Putamen (tissue), 1 donor: ENCODE measurements at regions not wholly inside any gene's neighbourhood (a gene's known extent, or its start where the extent isn't known, plus 50 kb on each side); places are given as distances from the start of the nearest gene placed in this dataset.
"Not testable (repeated sequence)": the region's sequence is repeated elsewhere in the genome, so short reads cannot be mapped to it uniquely, and the experiment has no call there.

Experiments
- DNase-seq: peaks from one replicate; pipeline ENCODE4 v3.0.0-alpha.2; 2016; ENCODE audit warnings: low spot score

- no peak for DNase-seq
Observed at GRCh38 chr16:72657164-72657563, 390.8 kb downstream of the ZFHX3 start.

DNA sequence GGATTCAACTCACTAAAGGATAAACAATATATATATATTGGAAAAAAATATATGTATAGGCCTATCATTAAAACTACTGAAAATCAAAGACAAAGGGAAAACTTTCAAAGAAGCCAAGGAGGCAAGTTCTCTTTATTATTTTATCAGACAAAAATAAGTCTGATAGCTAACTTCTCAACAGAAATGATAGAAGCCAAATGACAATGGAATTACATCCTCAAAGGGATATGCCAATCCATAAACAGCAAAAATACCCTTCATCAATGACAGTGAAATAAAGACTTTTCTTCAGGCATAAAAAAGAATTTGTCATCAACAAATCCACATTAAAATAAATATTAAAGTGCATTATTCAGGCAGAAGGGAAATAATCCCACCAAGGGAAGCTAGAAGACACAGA, 393.4 kb downstream of the ZFHX3 start:
- no peak for DNase-seq

GRCh38 chr16:72649254-72649944, 398.5 kb downstream of the ZFHX3 start:
- no peak for DNase-seq

DNA sequence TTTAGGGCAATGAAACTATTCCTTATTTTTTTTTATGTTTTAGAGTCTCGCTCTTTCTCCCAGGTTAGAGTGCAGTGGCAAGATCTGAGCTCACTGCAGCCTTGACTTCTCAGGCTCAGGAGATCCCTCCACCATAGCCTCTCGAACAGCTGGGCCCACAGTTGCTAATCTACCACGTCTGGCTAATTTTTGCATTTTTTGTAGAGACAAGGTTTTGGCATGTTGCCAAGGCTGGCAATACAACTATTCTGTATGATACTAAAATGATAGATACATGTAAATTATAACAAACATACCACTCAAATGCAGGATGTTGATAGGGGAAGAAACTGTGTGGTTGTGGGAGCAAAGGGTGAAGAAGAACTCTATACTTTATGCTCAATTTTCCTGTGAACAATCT, 401.3 kb downstream of the ZFHX3 start:
- no peak for DNase-seq

- DNase-seq = no peak
Observed at GRCh38 chr16:72645538-72645937, 402.4 kb downstream of the ZFHX3 start.

GRCh38 chr16:72644911-72645310, 403.0 kb downstream of the ZFHX3 start:
- no peak for DNase-seq

GRCh38 chr16:72639494-72639893, 408.4 kb downstream of the ZFHX3 start:
- no peak for DNase-seq

GRCh38 chr16:72637306-72637705, 410.6 kb downstream of the ZFHX3 start:
- DNase-seq = no peak

GRCh38 chr16:72635694-72636093, 412.2 kb downstream of the ZFHX3 start:
- no peak for DNase-seq

DNA sequence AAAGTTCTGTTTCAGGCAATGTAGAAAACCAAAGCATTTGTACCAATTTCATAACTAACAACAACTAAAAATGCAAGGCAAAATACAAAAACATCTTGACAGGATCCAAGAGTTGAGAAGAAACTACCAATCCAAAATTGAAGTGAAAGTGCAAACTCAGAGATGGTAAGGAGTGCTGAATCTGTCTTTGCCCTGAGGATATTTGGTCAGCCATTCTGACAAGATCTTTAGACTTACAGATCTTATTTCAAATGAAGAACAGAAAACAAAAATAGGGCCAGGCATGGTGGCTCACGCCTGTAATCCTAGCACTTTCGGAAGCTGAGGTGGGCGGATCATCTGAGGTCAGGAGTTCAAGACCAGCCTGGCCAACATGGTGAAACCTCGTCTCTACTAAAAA, 412.8 kb downstream of the ZFHX3 start:
- no peak for DNase-seq

DNA sequence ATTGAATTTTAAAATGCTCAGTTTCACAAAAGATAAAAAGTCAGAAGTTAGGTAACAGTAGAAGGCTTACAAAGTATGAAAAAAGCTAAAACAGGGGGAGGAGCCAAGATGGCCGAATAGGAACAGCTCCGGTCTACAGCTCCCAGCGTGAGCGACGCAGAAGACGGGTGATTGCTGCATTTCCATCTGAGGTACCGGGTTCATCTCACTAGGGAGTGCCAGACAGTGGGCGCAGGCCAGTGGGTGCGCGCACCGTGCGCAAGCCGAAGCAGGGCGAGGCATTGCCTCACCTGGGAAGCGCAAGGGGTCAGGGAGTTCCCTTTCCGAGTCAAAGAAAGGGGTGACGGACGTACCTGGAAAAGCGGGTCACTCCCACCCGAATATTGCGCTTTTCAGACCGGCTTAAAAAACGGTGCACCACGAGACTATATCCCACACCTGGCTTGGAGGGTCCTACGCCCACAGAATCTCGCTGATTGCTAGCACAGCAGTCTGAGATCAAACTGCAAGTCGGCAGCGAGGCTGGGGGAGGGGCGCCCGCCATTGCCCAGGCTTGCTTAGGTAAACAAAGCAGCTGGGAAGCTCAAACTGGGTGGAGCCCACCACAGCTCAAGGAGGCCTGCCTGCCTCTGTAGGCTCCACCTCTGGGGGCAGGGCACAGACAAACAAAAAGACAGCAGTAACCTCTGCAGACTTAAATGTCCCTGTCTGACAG, 420.6 kb downstream of the ZFHX3 start:
- DNase-seq = not testable (repeated sequence)

- no peak for DNase-seq
Observed at GRCh38 chr16:72626623-72627022, 421.3 kb downstream of the ZFHX3 start.

DNA sequence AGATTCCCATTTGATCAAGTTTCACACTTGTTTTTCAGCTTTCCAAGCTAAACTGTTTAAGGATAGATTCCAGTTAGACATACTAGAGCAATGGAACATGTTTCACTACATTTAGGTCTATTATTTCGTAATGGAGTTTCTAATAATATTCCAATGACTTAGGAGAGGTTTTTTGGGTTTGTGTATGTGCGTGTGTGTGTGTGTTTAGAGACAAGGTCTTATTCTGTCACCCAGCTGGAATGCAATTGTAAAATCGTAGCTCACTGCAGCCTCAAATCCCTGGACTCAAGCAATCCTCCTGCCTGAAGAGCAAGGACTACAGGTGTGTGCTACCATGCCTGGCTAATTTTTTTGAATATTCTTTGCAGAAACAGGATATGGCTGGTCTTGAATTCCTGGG, 426.3 kb downstream of the ZFHX3 start:
- no peak for DNase-seq

- no peak for DNase-seq
Observed at GRCh38 chr16:72620853-72621252, 427.1 kb downstream of the ZFHX3 start.

- DNase-seq = no peak
Observed at GRCh38 chr16:72620348-72620747, 427.6 kb downstream of the ZFHX3 start.

DNA sequence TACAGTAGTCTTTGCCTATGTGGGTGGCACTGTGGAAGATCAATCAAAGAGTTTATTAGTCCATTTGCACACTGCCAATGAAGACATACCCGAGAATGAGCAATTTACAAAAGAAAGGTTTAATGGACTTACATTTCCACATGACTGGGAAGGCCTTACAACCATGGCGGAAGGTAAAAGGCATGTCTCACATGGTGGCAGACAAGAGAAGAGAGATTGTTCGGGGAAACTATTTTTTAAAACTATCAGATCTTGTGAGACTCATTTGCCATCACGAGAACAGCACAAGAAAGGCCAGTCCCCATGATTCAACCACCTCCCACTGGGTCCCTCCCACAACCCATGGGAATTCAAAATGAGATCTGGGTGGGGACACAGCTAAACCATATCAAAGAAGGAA, 432.1 kb downstream of the ZFHX3 start:
- no peak for DNase-seq

- no peak for DNase-seq
Observed at GRCh38 chr16:72612718-72613117, 435.2 kb downstream of the ZFHX3 start.

DNA sequence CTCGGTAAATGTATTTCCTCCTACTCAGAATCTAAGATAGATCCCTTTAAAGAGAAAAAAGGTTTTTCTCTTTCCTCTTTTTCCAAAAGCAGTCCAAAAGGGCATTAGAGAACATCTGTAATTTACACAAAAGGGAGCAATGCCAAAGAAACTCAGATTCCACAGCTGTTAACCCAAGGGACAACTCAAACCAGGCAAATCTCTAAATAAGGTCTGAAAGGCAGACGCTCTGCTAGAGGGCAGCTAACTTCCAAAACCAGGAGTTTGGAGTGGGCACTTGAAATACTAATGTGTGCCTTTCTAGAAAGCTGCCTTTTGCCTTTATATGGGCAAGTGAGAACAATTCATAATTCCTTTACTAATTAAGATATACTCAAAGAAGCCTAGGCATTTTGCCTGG, 435.7 kb downstream of the ZFHX3 start:
- DNase-seq = no peak

DNA sequence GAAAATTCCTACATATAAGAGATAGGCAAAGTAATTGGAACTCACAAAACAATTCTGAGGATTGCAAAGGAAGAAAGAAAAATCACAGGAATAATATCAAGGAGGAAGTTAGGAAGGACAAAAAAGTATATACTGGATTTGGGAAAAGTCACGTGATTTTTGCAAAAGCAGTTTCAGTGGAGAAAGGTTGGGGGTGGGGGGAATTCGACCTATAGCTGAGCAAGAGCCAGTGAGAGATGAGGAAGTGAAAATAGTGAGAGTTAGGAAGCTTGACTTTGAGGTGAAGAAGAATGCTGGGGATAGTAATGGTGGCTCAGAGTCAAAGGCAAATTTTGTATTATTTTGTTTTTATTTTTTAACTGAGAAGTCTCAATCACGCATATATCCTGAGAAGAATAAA, 438.0 kb upstream of the PMFBP1 start:
- DNase-seq = no peak

- DNase-seq = no peak
Observed at GRCh38 chr16:72609066-72609465, 437.1 kb upstream of the PMFBP1 start.

DNA sequence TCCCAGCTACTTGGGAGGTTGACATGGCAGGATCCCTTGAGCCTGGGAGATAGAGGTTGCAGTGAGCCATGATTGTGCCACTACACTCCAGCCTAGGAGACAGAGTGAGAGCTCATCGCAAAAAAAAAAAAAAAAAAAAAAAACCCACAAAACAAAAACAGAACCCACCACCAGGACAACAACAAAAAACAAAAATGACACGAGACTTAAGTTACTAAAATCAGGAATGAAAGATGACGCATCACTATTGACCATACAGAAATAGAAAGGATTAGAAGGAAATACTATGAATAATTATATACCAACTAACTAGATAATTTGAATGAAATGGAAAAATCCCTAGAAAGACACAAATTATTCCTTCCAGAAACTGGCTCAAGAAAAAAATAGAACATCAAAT, 432.4 kb upstream of the PMFBP1 start:
- no peak for DNase-seq

GRCh38 chr16:72602499-72602898, 430.5 kb upstream of the PMFBP1 start:
- DNase-seq = no peak

GRCh38 chr16:72598696-72599095, 426.7 kb upstream of the PMFBP1 start:
- DNase-seq = no peak

GRCh38 chr16:72597938-72598337, 426.0 kb upstream of the PMFBP1 start:
- DNase-seq = no peak
